HG03095 (cell line): ENCODE measurements at regions not wholly inside any gene's neighbourhood (a gene's known extent, or its start where the extent isn't known, plus 50 kb on each side); places are given as distances from the start of the nearest gene placed in this dataset.

Source experiments
- ATAC-seq: cut with Tn5 transposase; IDR thresholded peaks from one replicate; pipeline ENCODE4 v1.9.1; 2021; ENCODE audit warnings: moderate library complexity; ENCODE audit not compliant: unreplicated experiment

GRCh38 chr5:155831491-155831890 lies 495.5 kb upstream of the SGCD start:
- no peak for ATAC-seq

- ATAC-seq, result no peak
Measured at GRCh38 chr5:155833287-155833686, 493.7 kb upstream of the SGCD start.

- no peak for ATAC-seq
Measured at GRCh38 chr5:155834271-155834975, 492.5 kb upstream of the SGCD start.

- no peak for ATAC-seq
Measured at GRCh38 chr5:155836089-155836803, 490.7 kb upstream of the SGCD start.

GRCh38 chr5:155838394-155838793 lies 488.6 kb upstream of the SGCD start:
- no peak for ATAC-seq

GRCh38 chr5:155839251-155840037 lies 487.5 kb upstream of the SGCD start:
- no peak for ATAC-seq

GRCh38 chr5:155844542-155844941 lies 482.4 kb upstream of the SGCD start:
- no peak for ATAC-seq

GRCh38 chr5:155850370-155850769 lies 476.6 kb upstream of the SGCD start:
- ATAC-seq, result no peak

- no peak for ATAC-seq
Measured at GRCh38 chr5:155866971-155867370, 460.0 kb upstream of the SGCD start.

- no peak for ATAC-seq
Measured at GRCh38 chr5:155867522-155868088, 459.4 kb upstream of the SGCD start.

- ATAC-seq, result no peak
Measured at GRCh38 chr5:155870636-155871035, 456.3 kb upstream of the SGCD start.

GRCh38 chr5:155871623-155872022 lies 455.3 kb upstream of the SGCD start:
- ATAC-seq, result no peak

GRCh38 chr5:155872629-155873220 lies 454.2 kb upstream of the SGCD start:
- ATAC-seq, result no peak

- ATAC-seq, result no peak
Measured at GRCh38 chr5:155878991-155879575, 447.9 kb upstream of the SGCD start.

GRCh38 chr5:155884041-155884440 lies 442.9 kb upstream of the SGCD start:
- no peak for ATAC-seq

- ATAC-seq, result no peak
Measured at GRCh38 chr5:155885199-155885598, 441.8 kb upstream of the SGCD start.

- ATAC-seq, result no peak
Measured at GRCh38 chr5:155886311-155887031, 440.5 kb upstream of the SGCD start.

GRCh38 chr5:155895484-155895883 lies 431.5 kb upstream of the SGCD start:
- ATAC-seq, result no peak

GRCh38 chr5:155897761-155898160 lies 429.2 kb upstream of the SGCD start:
- ATAC-seq, result no peak

GRCh38 chr5:155898284-155898683 lies 428.7 kb upstream of the SGCD start:
- ATAC-seq, result no peak
